Natural killer cell (primary cell): ENCODE measurements at regions not wholly inside any gene's neighbourhood (a gene's known extent, or its start where the extent isn't known, plus 50 kb on each side); places are given as distances from the start of the nearest gene placed in this dataset.

Experiments
- ATAC-seq, 3 donors: fragments of 150-1000 bp in 2 of 3; fragments of 200-7000 bp in 1 of 3; cut with Tn5 transposase; 1 replicate in 1 of 3; 2 replicates in 2 of 3; pipeline ENCODE4 v1.10.0; 2021; ENCODE audit warnings: mild to moderate bottlenecking in 2 of 3, moderate library complexity in 2 of 3
- DNase-seq, 2 donors: peaks; one replicate each; pipeline versions ENCODE4 v3.0.0 to v3.0.0-alpha.2; 2013 to 2021; ENCODE audit warnings: mixed read lengths in 1 of 2
- H3K27ac ChIP-seq: one replicate; pipeline ENCODE4 v1.5.1; 2013; ENCODE audit warnings: mild to moderate bottlenecking, low read length
- H3K27me3 ChIP-seq: one replicate; pipeline ENCODE4 v1.6.1; 2013; ENCODE audit warnings: low read length; ENCODE audit not compliant: control insufficient read depth, insufficient read depth
- H3K36me3 ChIP-seq: one replicate; pipeline ENCODE4 v1.6.1; 2013; ENCODE audit warnings: low read length; ENCODE audit not compliant: control insufficient read depth, insufficient read depth
- H3K4me1 ChIP-seq: one replicate; pipeline ENCODE4 v1.6.1; 2013; ENCODE audit warnings: low read length; ENCODE audit not compliant: control insufficient read depth, insufficient read depth
- H3K4me3 ChIP-seq: one replicate; pipeline ENCODE4 v1.5.1; 2013; ENCODE audit warnings: low read length
- H3K9me3 ChIP-seq: one replicate; pipeline ENCODE4 v1.6.1; 2013; ENCODE audit warnings: low read length; ENCODE audit not compliant: control insufficient read depth, insufficient read depth
- H3K27ac Mint-ChIP-seq, 2 donors: one replicate each; pipeline ENCODE4 v1.8.0; 2022; ENCODE audit warnings: mild to moderate bottlenecking in 2 of 2, mixed read lengths in 2 of 2, moderate library complexity in 1 of 2
- H3K27me3 Mint-ChIP-seq, 2 donors: one replicate each; pipeline ENCODE4 v1.8.0; 2022; ENCODE audit warnings: low read depth in 2 of 2, mixed read lengths in 2 of 2
- H3K36me3 Mint-ChIP-seq: one replicate; pipeline ENCODE4 v1.8.0; 2022; ENCODE audit warnings: mixed read lengths
- H3K4me1 Mint-ChIP-seq, 2 donors: one replicate each; pipeline ENCODE4 v1.8.0; 2022; ENCODE audit warnings: mixed read lengths in 2 of 2
- H3K4me3 Mint-ChIP-seq: one replicate; pipeline ENCODE4 v1.8.0; 2022; ENCODE audit warnings: mild to moderate bottlenecking, moderate library complexity, mixed read lengths
- H3K9me3 Mint-ChIP-seq, 2 donors: one replicate each; pipeline ENCODE4 v1.8.0; 2022; ENCODE audit warnings: mixed read lengths in 2 of 2
- CTCF ChIP-seq: fragments of 200-600 bp; IDR thresholded peaks from one replicate; pipeline ENCODE4 v1.8.0; 2022; ENCODE audit warnings: antibody characterized with exemption
- WGBS: methylation state at CpG from one replicate; pipeline ENCODE4 v1.1.7; 2013; ENCODE audit warnings: missing lambda C conversion rate; ENCODE audit not compliant: insufficient coverage; 5-methylcytosine and 5-hydroxymethylcytosine counted together
- intact Hi-C: fragments of 100-400 bp; cut with micrococcal nuclease; formaldehyde crosslinking; loops from one replicate; pipeline ENCODE4 v1.14.2; 2022

GRCh38 chr17:34125010-34125409 lies 130.1 kb upstream of the CCL2 start:
- Histone ChIP-seq H3K27me3 (no peaks in the 10 kb centered on the region), H3K4me3 (no peak overlapping the region), H3K36me3 (no peaks in the 10 kb centered on the region), H3K27ac (no peak overlapping the region), H3K4me1 (no peaks in the 10 kb centered on the region), H3K9me3 (no peaks in the 10 kb centered on the region)
- Mint-ChIP-seq H3K4me3 (no peak overlapping the region), H3K27ac (no peak overlapping the region), H3K9me3 (no peaks in the 10 kb centered on the region), H3K36me3 (no peaks in the 10 kb centered on the region), H3K4me1 (no peaks in the 10 kb centered on the region), H3K27me3 (peaks cover 15 to 24% of the 10 kb centered on the region in 2 donors)
- intact Hi-C loops, result no loop called here
- no peak for ATAC-seq
- 85% methylated on average over 6 of the region's 6 CpGs for WGBS
- no peak for DNase-seq
- TF ChIP-seq CTCF, result no peak

DNA sequence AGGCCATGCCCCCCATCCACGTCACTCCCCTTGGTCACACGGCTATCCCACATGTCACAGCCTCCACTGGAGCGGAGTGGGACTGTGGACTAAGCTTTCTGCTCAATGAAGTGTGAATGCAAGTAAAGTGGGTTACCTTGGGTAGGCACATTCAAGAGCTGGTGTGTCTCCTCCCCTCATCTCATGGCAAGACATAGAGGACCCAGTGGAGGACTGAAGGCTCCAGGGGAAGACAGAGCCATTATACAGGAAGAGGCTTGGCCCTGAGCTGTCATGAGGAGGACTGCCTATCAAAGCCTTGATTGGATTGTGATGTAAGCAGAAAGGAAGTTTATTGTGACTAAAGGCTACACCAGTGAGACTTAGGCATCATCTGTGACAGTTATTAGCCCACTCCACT lies 129.2 kb upstream of the CCL2 start:
- Histone ChIP-seq H3K27ac (no peak overlapping the region), H3K27me3 (no peaks in the 10 kb centered on the region), H3K36me3 (no peaks in the 10 kb centered on the region), H3K4me3 (no peak overlapping the region), H3K9me3 (no peaks in the 10 kb centered on the region), H3K4me1 (no peaks in the 10 kb centered on the region)
- Mint-ChIP-seq H3K27ac (no peak overlapping the region), H3K36me3 (no peaks in the 10 kb centered on the region), H3K9me3 (no peaks in the 10 kb centered on the region), H3K27me3 (peaks cover 15 to 20% of the 10 kb centered on the region in 2 donors), H3K4me1 (no peaks in the 10 kb centered on the region), H3K4me3 (no peak overlapping the region)
- WGBS, result 100% methylated on average over 3 of the region's 3 CpGs
- intact Hi-C loops, result no loop called here
- no peak for TF ChIP-seq CTCF
- no peak for ATAC-seq
- no peak for DNase-seq

DNA sequence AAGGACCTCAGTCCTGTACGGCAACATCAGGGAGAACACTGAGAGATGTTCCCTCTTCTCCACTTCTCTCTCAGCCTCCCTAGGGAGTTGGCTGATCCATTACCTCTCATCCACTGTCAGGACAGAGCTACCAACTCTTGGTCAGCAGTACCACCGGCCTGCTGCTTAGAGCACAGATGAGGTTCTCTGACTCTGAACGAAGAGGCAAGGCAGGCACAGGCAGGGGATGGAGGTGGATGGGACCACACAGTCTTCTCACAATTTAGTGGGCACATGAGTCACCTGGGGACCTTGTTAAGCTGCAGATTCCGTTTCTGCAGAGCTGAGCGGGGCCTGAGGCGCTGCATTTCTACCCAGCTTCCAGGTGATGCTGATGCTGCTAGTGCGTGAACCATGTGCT lies 128.6 kb upstream of the CCL2 start:
- no peaks in the 10 kb centered on the region for H3K27me3 ChIP-seq
- intact Hi-C loops, result no loop called here
- no peak overlapping the region for H3K4me3 ChIP-seq
- H3K9me3 ChIP-seq, result no peaks in the 10 kb centered on the region
- no peaks in the 10 kb centered on the region for H3K36me3 ChIP-seq
- no peak for TF ChIP-seq CTCF
- H3K27ac ChIP-seq, result no peak overlapping the region
- H3K4me1 ChIP-seq, result no peaks in the 10 kb centered on the region
- no peaks in the 10 kb centered on the region for H3K4me1 Mint-ChIP-seq
- peaks cover 13 to 16% of the 10 kb centered on the region in 2 donors for H3K27me3 Mint-ChIP-seq
- no peaks in the 10 kb centered on the region for H3K9me3 Mint-ChIP-seq
- no peak for DNase-seq
- no peak for ATAC-seq
- no peak overlapping the region for H3K4me3 Mint-ChIP-seq
- 79% methylated on average over 7 of the region's 7 CpGs for WGBS
- H3K36me3 Mint-ChIP-seq, result no peaks in the 10 kb centered on the region
- no peak overlapping the region for H3K27ac Mint-ChIP-seq

GRCh38 chr17:34126965-34127364 lies 128.1 kb upstream of the CCL2 start:
- Histone ChIP-seq H3K27ac (no peak overlapping the region), H3K4me3 (no peak overlapping the region), H3K36me3 (no peaks in the 10 kb centered on the region), H3K27me3 (no peaks in the 10 kb centered on the region), H3K4me1 (no peaks in the 10 kb centered on the region), H3K9me3 (no peaks in the 10 kb centered on the region)
- H3K27ac Mint-ChIP-seq, result no peak overlapping the region
- ATAC-seq (no peak), DNase-seq (no peak)
- TF ChIP-seq CTCF, result no peak
- H3K4me3 Mint-ChIP-seq, result no peak overlapping the region
- peaks cover 11% of the 10 kb centered on the region in 2 donors for H3K27me3 Mint-ChIP-seq
- H3K36me3 Mint-ChIP-seq, result no peaks in the 10 kb centered on the region
- no peaks in the 10 kb centered on the region for H3K9me3 Mint-ChIP-seq
- intact Hi-C loops, result no loop called here
- 52% methylated on average over 3 of the region's 3 CpGs for WGBS
- H3K4me1 Mint-ChIP-seq, result no peaks in the 10 kb centered on the region
